ENCODE measurements at regions not wholly inside any gene's neighbourhood (a gene's known extent, or its start where the extent isn't known, plus 50 kb on each side); places are given as distances from the start of the nearest gene placed in this dataset.

DNA sequence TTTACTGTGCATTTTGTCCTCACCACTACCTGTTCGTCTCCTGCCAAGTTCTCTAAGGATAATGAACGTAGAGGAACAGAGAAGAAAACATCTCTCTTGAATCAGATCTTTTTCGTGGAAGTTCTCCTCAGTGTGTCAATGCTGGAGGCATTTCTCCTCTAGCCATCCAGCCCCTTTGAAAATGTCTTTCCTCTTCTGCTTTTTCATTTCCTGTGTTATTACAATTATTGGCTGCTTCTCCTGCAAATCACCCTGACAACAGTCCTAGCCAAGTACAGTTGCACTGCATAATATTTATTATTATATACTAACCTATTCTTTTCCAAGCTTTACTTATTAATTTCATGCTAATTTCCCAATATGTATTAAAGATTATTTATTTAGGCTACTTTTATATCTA is 61.8 kb upstream of the TRPM3 start:
- Mint-ChIP-seq H3K9me3 (ENCODE audit: unreplicated experiment) (no peaks in the 10 kb centered on the region), H3K27me3 (ENCODE audit: low read depth, unreplicated experiment) (no peaks in the 10 kb centered on the region), H3K4me3 (ENCODE audit: unreplicated experiment) (no peak overlapping the region), H3K4me1 (ENCODE audit: low read depth, unreplicated experiment) (no peaks in the 10 kb centered on the region), H3K27ac (ENCODE audit: unreplicated experiment) (no peak overlapping the region), H3K36me3 (ENCODE audit: low read depth, unreplicated experiment) (no peaks in the 10 kb centered on the region)
- Histone ChIP-seq H3K4me3 (ENCODE audit: insufficient read depth, low read depth, low read length) (no peak overlapping the region), H3K36me3 (ENCODE audit: insufficient read depth, low read length) (no peaks in the 10 kb centered on the region), H4K20me1 (ENCODE audit: insufficient read depth, low read length) (no peaks in the 10 kb centered on the region), H3K27ac (ENCODE audit: low read depth, low read length) (no peak overlapping the region), H2AFZ (ENCODE audit: low read depth, low read length) (no peak overlapping the region), H3K9me3 (ENCODE audit: insufficient read depth, low read depth, low read length) (no peaks in the 10 kb centered on the region), H3K79me2 (ENCODE audit: insufficient read depth, low read length) (no peaks in the 10 kb centered on the region), H3K4me2 (ENCODE audit: low read length) (no peak overlapping the region), H3K9ac (ENCODE audit: low read length) (no peak overlapping the region), H3K27me3 (ENCODE audit: insufficient read depth, low read length) (no peaks in the 10 kb centered on the region), H3K4me1 (ENCODE audit: insufficient read depth, low read length) (no peaks in the 10 kb centered on the region)
- FAIRE-seq (no peak), DNase-seq (ENCODE audit: low read depth) (no peak)
- TF ChIP-seq EZH2 (IDR thresholded peaks at IDR 0.05; ENCODE audit: insufficient read depth, low read length), result no peak
- TF ChIP-seq, protein P1, sequence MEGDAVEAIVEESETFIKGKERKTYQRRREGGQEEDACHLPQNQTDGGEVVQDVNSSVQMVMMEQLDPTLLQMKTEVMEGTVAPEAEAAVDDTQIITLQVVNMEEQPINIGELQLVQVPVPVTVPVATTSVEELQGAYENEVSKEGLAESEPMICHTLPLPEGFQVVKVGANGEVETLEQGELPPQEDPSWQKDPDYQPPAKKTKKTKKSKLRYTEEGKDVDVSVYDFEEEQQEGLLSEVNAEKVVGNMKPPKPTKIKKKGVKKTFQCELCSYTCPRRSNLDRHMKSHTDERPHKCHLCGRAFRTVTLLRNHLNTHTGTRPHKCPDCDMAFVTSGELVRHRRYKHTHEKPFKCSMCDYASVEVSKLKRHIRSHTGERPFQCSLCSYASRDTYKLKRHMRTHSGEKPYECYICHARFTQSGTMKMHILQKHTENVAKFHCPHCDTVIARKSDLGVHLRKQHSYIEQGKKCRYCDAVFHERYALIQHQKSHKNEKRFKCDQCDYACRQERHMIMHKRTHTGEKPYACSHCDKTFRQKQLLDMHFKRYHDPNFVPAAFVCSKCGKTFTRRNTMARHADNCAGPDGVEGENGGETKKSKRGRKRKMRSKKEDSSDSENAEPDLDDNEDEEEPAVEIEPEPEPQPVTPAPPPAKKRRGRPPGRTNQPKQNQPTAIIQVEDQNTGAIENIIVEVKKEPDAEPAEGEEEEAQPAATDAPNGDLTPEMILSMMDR (IDR thresholded peaks at IDR 0.05; ENCODE audit: insufficient read depth, low read depth, low read length), result no peak

GRCh38 chr9:71179183-71179582 is 57.8 kb upstream of the TRPM3 start:
- Histone ChIP-seq H3K9ac (ENCODE audit: low read length) (no peak overlapping the region), H3K4me3 (ENCODE audit: insufficient read depth, low read depth, low read length) (no peak overlapping the region), H3K27me3 (ENCODE audit: insufficient read depth, low read length) (no peaks in the 10 kb centered on the region), H3K4me1 (ENCODE audit: insufficient read depth, low read length) (no peaks in the 10 kb centered on the region), H3K27ac (ENCODE audit: low read depth, low read length) (no peak overlapping the region), H3K9me3 (ENCODE audit: insufficient read depth, low read depth, low read length) (no peaks in the 10 kb centered on the region), H3K79me2 (ENCODE audit: insufficient read depth, low read length) (no peaks in the 10 kb centered on the region), H3K4me2 (ENCODE audit: low read length) (no peak overlapping the region), H4K20me1 (ENCODE audit: insufficient read depth, low read length) (no peaks in the 10 kb centered on the region), H2AFZ (ENCODE audit: low read depth, low read length) (no peak overlapping the region), H3K36me3 (ENCODE audit: insufficient read depth, low read length) (no peaks in the 10 kb centered on the region)
- Mint-ChIP-seq H3K9me3 (ENCODE audit: unreplicated experiment) (no peaks in the 10 kb centered on the region), H3K4me1 (ENCODE audit: low read depth, unreplicated experiment) (no peaks in the 10 kb centered on the region), H3K4me3 (ENCODE audit: unreplicated experiment) (no peak overlapping the region), H3K36me3 (ENCODE audit: low read depth, unreplicated experiment) (no peaks in the 10 kb centered on the region), H3K27me3 (ENCODE audit: low read depth, unreplicated experiment) (no peaks in the 10 kb centered on the region), H3K27ac (ENCODE audit: unreplicated experiment) (no peak overlapping the region)
- TF ChIP-seq EZH2 (IDR thresholded peaks at IDR 0.05; ENCODE audit: insufficient read depth, low read length), result no peak
- TF ChIP-seq, protein P1 (IDR thresholded peaks at IDR 0.05; ENCODE audit: insufficient read depth, low read depth, low read length), result no peak
- FAIRE-seq (no peak), DNase-seq (ENCODE audit: low read depth) (no peak)

DNA sequence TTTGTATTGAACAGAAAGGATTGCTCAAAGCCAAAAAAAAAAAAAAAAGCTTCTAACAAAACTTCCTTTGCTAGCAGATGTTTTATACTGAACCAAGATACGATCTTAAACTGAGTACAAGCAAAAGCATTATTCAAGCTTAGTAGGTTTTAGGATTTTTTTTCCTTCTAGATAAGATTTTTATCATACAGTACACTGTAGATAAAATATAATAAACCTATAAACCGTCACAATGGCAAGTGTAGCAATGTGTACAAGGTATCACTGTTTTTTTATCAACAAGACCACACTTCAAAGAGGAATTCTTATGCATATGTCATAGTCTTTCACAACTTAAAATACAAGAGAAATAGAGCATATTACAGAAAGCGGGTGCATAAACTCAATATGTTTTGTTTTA is 56.5 kb upstream of the TRPM3 start:
- H4K20me1 ChIP-seq (ENCODE audit: insufficient read depth, low read length), result no peaks in the 10 kb centered on the region
- H3K9me3 ChIP-seq (ENCODE audit: insufficient read depth, low read depth, low read length), result no peaks in the 10 kb centered on the region
- DNase-seq (ENCODE audit: low read depth) (no peak), FAIRE-seq (no peak)
- H3K4me2 ChIP-seq (ENCODE audit: low read length), result no peak overlapping the region
- no peak overlapping the region for H3K27ac ChIP-seq (ENCODE audit: low read depth, low read length)
- H3K4me1 ChIP-seq (ENCODE audit: insufficient read depth, low read length), result no peaks in the 10 kb centered on the region
- no peak overlapping the region for H3K4me3 ChIP-seq (ENCODE audit: insufficient read depth, low read depth, low read length)
- TF ChIP-seq, protein P1 (IDR thresholded peaks at IDR 0.05; ENCODE audit: insufficient read depth, low read depth, low read length), result no peak
- TF ChIP-seq EZH2 (IDR thresholded peaks at IDR 0.05; ENCODE audit: insufficient read depth, low read length), result no peak
- Mint-ChIP-seq H3K27me3 (ENCODE audit: low read depth, unreplicated experiment) (no peaks in the 10 kb centered on the region), H3K9me3 (ENCODE audit: unreplicated experiment) (no peaks in the 10 kb centered on the region), H3K4me1 (ENCODE audit: low read depth, unreplicated experiment) (no peaks in the 10 kb centered on the region), H3K36me3 (ENCODE audit: low read depth, unreplicated experiment) (no peaks in the 10 kb centered on the region), H3K27ac (ENCODE audit: unreplicated experiment) (no peak overlapping the region), H3K4me3 (ENCODE audit: unreplicated experiment) (no peak overlapping the region)
- H3K9ac ChIP-seq (ENCODE audit: low read length), result no peak overlapping the region
- H3K27me3 ChIP-seq (ENCODE audit: insufficient read depth, low read length), result no peaks in the 10 kb centered on the region
- no peaks in the 10 kb centered on the region for H3K79me2 ChIP-seq (ENCODE audit: insufficient read depth, low read length)
- no peak overlapping the region for H2AFZ ChIP-seq (ENCODE audit: low read depth, low read length)
- no peaks in the 10 kb centered on the region for H3K36me3 ChIP-seq (ENCODE audit: insufficient read depth, low read length)
